Stimulated activated CD4-positive, alpha-beta T cell treated with anti-CD3 and anti-CD28 coated beads, Interleukin-4, amount 100 ng/mL, for 4 hours (primary cell): ENCODE measurements at regions not wholly inside any gene's neighbourhood (a gene's known extent, or its start where the extent isn't known, plus 50 kb on each side); places are given as distances from the start of the nearest gene placed in this dataset.

ENCODE experiments used
- DNase-seq, 2 experiments: peaks; one replicate each; pipeline ENCODE4 v3.0.0-alpha.2; 2020

DNA sequence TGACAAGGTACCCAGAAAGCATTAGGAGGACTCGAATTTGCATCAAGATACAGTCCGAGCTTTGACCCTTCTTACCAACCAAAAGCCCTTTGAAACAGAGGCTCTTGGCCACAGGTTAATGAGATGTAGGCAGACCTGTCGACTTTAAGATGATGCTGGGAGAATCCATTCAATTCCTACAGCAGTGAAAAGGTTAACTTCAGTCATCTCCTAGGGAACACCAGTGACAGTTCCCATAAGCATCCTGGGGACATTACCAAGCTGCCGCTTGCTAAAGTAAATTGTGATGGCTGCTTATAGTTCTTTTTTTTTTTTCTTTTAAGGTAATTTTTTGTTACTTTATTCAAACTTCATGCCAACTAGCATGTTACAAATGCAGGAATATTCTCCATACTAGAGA lies 379.3 kb downstream of the SOX11 start:
- DNase-seq, result no peak

DNA sequence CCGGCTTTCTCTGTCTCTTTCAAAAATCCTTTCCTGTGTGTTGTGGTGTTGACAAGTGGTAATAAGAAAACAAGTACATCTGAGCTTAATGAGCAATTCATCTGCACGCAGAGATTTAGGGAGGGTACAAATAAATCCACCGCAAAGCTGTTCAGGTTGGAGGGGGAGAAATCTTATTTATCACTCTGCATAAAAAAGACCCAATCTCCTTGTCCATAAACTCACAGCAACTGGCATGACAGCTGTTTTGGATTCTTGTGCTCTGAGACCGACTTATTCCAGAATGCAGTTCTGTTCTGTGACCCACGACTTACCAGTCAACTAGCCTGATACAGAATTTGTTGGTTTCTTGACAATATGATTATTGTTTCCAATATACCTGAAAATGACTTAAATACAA lies 380.1 kb downstream of the SOX11 start:
- DNase-seq, result no peak

DNA sequence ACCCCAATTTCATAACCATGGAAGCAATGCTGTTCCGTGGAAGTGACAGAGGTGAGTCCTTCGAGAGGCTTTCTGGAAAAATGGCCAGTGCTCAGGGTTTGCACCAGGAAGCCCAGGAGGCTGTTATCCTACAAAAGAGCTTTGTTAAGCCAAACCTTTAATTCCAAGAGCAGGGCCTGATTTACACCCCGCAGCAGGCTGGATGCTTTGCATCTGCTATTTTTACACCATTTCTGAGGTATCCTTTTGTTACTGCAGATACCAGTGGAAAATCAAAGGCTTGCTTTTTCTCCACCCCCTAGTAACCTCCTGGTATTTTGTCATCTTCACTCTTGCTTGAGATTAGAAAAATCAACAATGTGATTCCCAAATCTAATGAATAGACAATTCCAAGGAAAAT lies 380.6 kb downstream of the SOX11 start:
- DNase-seq, result no peak

DNA sequence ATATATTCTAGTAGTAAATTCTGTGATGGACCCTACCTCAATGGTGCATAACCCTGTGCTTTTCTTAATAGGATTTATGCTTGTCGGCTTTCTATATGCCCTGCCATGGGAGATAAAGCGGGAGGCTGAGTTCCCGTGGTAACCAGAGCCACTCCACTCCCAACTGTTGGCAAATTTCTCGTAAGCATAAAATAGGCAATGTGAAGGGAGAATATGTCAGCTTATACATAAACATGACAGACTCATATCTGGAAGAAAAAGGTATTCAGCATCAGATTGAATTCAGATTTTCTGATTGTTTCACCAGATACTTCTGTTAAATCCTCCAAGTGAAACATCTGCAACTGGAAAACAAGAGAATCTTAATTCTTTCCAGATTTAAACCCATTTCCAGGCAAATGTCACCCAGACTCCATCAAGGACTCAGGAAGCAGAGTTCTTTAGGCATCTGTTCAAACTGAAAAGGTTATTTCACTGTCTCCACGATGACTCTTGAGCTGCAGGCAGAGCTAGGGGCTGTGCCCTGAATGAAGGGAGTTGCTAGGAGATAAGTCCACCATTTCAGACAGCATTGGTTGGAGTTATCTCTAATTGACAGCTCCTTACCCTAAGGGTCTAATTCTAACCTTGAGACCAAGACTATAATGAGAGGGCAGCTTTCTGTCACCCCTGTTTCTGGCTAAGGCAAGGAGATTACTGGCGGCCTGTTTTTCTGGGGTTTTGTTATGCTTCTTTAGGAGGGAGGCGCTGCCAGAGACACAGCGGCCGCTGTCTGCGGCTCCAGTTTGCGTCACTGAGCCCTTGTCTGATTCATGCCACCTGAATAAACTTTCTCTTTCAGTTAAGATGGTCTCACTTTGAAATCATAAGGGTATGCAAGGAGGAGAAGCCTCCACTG lies 381.3 kb downstream of the SOX11 start:
- DNase-seq, result no peak

DNA sequence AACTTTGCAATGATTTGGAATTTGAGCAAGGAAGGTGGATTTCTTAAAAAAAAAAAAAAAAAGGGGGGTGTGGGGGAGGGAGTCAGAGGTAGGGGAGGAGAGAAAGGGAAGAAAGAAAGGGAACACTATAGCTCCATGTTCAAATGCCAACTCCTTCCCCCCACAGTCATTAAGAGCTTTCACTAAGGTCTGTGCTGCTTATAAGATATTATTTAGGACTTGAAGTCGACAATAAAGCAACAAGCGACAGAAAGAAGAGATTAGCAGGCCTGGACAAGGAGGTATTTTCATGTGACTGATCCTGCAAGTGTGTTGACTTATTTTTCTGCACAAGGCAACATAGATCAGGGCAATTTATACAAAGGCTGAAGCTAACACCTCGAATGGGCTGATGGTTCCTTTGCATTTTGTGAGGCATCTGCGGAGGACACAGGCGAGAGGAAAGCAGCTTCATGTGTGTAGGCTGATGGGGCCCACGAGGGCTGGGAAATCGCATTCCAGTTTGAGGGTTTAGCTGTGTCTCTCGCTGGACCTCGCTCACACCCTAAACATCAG lies 382.0 kb downstream of the SOX11 start:
- no peak for DNase-seq

DNA sequence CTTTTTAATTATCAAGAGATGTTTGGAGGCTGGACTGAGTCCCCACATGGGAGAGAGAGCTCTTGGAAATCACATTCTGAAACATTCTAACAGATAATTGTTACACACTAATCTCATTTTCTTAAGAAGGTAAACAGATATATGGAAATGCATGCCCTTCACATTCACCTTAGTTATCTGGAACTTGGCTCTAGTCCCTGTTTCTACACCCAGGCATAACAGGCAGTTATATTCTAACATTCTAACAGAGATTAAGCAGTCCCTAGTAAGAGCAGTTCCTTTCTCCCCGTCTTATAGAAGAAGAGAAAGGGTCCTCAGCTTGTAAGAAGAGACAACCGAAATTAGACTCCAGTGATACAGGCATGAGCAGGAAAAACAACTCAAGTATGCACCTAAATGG lies 385.4 kb downstream of the SOX11 start:
- no peak for DNase-seq

DNA sequence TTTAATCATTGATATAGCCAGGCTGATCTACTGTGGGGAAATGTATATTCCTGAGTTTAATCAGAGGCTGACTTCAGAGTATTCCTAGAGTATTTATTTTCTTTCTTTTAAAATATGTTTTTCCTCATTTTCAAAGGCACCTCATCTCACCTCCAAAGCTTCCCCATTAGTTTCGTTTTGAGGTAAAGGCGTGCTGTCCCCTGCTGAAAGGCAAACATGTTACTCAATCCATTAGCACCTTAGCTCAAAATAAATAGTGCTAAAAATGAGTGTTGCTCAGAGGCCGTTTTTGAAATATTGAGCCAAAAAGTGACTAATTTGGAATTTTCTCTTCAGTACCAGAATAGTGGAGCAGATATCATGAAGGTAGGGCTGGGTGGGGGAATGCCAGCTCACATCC lies 386.2 kb downstream of the SOX11 start:
- no peak for DNase-seq

DNA sequence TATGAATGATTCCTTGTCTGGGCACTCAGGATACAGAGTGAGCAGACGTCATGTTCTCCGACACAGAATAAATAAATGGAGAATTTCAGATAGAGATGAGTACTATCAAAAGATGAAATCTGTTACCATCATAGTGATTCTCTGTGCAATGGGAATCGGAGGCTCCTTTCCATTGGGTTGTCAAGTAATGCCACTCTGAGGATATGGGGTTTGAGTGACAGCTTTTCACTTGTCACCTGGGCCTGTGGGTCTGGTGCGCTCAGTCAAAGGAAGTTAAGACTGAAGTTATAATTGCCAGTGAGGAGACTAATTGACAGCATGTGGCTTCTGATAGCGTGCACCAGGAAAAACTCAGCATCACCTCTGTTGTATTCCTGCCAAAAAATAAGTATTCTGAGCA lies 387.2 kb downstream of the SOX11 start:
- DNase-seq, result no peak

DNA sequence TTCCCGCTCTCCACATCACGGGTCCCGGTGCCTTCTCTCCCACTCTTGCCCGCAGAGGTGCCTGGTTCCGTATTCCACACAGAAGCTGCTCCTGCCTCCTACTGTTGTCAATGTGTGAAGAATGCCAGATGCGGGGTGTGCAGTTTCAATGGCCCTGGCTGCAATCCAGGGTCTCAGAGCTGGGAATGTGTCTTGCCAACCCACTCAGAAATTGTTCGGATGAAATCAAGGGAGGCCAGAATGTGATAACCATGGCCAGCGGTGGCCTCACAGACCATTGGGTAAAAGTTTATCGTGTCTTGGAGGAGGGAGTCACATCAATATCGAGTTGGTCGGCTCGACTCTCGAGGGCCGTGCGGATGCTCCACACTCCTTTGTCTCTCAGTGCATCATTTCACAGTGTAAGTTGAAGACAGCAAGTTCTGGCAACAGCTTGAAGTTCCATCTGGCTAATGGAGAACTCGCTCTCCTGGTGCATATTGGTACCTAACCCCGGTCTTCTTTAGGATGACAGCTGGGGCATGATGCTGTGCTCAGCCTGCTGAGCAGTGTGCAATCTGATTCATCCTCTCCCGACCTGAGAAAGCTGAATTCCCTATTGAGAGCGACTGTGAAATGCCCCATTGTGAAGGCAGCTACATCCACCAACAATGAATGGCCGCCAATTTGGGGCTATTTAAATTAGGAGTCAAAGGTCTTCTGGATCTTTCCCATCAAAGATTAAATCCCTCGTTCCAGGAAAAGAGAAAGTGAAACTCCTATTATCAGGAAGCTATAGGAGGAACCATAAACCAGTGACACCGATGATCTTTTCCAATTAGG lies 389.0 kb downstream of the SOX11 start:
- no peak for DNase-seq

DNA sequence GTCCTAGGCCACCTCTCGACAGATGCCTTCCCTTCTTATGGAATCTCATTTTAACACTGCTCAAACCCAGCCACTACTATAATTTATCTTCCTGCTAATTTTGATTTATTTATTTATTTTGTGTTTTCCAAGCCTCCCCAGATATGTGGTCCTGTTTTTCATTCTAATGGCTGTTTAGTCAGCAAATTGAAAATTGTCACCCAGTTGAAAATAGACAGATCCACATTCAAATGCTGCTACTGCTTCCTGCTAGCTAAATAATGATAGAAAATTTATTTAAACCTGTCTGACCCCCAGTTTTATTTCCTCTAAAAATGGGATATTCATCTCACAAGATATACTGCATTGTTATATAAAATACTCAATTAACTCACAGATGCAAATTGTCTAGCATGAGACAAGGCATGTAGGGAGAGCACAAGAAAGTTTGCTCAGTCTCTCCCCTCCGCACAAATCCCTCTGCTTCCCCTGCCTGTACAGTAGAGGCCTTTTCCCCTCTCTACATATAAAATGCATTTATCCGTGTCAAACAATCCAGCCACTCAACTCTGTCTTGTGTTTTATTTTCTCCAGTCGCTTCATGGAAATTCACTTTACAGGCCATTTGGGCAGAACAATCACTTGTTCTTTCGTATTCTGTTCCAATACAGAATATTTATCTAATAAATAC lies 389.9 kb downstream of the SOX11 start:
- DNase-seq, result no peak

DNA sequence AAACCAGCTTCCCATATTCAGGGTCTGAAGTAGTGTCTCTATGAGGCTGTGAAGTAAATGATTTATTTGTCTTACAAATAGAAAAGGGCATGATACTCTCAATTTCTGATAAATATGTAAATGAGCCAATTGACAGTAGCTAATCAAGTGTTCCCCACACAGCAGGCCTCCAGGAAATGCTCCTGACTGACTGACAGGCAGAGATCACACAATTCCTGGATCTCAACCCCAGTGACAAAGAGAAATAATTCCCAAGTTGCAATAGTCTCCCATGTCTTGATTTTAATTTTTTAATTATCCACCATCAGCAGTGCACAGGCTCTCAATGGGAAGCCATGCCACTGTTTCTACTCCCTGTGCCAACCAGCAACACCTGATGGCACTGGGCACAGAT lies 390.4 kb downstream of the SOX11 start:
- DNase-seq, result no peak

DNA sequence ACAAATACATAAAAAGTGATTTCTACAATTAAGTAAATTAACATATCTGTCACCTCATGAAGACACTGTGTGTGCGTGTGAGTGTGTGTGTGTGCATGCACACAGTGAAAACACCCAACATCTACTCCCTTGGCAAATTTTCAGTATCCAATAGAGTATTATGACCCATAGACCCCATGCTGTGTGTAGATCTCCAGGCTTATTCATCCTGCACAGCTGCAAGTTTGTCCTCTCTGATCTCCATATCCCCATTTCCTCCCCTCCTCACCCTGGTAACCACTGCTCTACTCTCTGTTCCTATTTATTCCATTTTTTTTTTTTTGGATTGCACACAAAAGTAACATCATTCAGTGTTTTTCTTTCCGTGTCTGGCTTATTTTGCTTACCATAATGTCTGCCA lies 391.0 kb downstream of the SOX11 start:
- DNase-seq, result no peak

DNA sequence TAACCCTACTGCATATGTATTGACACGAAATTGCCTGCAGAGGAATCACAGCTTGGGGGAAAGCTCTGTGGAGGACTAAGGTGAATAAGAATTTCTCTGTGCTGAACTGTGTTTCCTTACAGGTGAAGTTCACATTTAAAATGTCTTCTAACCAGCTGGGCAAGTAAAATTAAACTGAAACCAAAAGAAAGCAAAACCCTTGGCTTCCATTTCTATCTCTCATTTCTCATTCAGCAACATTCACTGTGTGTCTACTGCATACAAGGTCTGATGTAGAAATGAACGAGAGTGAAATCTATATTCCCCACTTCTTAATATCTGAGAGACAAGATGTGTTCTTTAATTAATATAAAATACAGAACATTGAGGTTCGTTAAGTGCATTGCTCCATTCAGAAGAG lies 397.3 kb downstream of the SOX11 start:
- DNase-seq, result no peak

DNA sequence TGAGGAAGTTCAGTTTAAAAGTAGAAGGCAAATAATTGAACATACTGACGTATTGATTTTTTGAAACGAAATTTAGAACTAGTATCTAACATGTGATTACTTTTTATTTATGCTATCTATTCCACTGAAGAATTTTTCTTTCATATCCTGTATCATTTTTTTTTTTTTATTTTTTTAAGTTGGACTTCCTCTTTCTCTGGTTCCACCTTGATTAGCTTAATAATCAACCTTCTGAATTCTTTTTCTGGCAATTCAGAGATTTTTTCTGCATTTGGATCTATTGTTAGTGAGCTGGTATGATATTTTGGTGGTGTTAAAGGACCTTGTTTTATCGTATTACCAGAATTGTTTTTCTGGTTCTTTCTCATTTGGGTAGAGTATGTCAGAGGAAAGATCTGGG lies 411.2 kb downstream of the SOX11 start:
- DNase-seq, result no peak

DNA sequence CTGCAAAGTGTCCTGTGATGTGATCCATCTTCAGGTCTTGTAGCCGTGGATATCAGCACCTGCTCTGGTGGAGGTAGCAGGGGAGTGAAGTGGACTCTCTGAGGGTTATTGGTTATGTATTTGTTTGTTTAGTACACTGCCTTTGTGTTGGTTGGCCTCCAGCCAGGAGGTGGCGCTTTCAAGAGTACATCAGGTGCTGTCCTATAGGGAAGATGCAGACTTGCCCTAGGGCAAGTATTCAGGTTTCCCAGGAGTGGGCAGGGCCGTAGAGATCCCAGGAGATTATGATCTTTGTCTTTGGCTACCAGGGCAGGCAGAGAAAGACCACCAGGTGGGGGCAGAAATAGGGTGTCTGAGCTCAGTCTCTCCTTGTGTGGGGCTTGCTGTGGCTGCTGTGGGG lies 411.8 kb downstream of the SOX11 start:
- DNase-seq, result no peak

DNA sequence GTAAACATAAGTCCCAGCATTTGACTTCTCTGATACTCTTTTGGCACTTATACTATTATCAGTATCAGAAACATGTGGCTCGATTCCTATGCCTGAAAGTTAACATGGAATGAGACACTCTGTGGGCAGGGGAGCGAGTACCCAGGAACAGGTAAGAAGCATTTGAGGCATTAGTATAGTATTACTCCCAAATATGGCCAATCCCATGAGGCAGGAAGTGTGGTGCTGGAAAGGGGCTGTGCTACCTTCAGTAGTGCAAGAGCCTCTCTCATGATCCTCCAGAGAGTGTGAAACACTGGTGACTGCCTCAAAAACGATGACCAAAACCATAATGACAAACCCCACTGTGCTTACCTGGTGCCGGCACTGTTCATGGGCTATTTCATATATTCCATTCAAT lies 415.1 kb downstream of the SOX11 start:
- no peak for DNase-seq

DNA sequence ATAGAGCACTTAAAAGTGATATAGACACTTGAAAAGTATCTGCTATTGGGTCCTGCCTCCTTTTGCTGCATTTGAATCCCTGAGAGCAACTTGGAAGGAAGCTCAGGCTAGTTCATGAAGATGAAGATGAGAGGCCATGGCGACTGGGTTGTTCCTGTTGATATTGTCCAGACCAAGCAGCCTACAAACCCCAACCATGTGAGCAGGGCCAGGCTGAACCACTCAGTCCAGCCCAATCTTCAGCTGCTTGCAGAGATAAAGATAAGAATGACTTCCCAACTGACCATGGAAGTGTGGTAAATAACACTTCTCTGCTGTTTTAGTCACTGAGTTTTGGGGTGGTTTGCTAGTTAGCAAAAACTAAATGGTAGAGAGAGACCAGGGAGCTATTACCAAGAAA lies 417.6 kb downstream of the SOX11 start:
- no peak for DNase-seq

DNA sequence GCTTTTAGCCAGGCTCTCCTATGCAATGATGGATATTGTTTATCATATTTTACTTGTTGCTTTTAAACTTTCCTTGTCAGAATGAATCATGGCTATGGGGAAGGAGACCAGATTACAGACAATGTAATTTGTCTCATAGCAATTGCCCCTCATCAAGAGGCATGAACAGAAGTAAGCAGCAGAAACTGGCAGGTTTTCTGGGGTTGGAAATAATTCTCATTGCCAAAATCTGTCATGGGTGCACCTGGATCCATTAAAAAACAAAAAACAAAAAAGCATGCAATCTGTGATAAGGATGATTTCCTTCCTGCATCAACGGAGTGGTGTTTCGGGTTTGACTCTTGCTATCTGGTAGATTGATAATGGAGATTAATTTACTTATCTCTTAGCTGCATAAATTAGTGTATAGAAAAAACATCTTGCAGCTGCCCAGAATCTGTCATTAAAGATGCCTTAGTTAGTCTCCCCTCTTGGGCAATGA lies 419.6 kb downstream of the SOX11 start:
- no peak for DNase-seq

DNA sequence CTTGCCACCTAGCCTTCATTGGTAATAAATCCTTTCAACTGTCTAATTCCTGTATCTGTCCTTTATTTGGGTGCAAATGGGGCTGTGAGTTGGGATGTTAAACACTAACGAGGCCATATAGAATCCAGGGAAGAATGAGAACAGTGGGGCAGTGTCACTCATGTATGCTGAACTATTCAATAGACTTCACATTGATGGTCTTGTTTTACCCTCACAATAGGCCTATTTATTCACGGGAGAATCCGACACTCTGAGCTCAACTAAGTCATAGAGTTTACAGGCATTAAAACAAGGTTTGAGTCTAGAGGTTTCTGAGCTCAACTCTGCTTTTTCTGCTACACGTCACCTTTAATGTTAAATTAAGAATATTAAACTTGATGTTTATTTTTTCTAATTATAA lies 421.6 kb downstream of the SOX11 start:
- DNase-seq, result no peak

DNA sequence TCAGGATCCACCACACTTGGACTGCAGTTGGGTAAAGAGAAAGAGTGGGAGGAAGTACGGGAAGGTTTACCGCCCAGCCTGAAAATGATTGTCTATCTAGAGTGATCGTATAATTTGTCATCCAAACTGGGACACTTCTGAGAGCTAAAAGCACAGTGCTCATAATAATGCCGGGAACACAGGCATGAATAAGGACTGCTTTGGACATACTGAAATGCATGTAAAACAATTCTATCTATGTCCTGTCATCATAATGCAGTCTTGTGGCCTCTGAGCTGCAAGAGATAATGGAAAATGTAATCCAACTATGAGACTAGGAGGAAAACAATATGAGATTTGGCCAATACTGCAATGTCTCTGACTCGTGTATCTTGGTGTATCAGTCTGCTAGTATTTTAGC lies 435.5 kb downstream of the SOX11 start:
- DNase-seq, result no peak

DNA sequence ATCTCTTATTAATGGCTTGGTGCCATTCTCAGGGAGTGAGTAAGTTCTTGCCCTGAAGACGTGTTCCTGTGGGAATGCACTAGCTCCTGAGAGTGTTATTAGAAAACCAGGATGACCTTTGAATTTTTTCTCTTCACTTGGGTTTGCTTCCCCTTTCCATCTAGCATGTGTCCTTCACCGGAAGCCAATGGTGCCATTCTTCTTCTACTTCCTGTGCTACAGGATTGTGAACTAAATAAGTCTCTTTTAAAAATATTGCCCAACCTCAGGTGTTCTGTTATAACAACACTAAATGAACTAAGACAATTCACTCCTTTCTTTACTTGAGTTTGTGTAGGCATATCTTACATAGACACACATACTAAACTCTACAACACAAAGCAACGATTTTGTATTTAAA lies 447.0 kb downstream of the SOX11 start:
- DNase-seq, result no peak

DNA sequence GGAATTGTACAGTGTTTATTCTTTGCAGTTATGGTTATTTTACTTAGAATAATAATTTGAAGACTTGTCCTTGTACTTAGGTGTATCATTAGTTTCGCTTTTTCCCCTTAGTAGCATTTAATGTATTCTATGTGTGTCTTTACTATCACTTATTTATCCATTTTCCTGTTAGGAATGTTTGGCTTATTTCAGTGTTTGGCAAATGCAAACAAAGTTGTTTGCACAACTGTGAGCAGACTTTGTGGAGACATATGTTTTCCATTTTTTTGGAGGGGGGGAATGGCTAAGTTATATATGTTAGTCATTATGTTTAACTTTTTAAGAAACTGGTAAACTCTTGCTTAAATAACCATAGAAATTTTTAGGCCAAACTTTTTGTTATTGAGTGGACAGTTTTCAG lies 447.7 kb downstream of the SOX11 start:
- DNase-seq, result no peak

DNA sequence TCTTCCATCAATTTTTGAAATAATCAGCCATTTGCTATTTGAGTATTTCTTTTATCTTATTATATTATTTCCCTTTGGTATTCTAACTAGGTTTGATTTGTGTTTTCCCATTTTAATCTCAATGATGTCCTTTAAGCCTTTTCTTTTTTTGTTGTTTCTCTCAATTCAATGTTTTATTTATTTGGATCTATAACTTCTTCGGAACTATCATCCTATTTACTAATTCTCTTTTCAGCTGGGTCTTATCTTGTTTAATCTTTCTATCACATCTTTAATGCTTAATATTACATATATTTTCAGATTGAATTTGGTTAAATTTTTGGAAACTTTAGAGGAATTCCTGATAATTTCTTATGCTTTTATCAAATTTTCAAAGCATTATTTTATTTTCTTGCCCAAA lies 448.3 kb downstream of the SOX11 start:
- no peak for DNase-seq
